T-helper 1 cell treated with Interleukin-12 subunit alpha and Interleukin-12 subunit beta and Interleukin-4 antibody, amounts not matched to agents 30 ng/mL and 1 ng/mL, for 36 hours (primary cell): ENCODE measurements at regions not wholly inside any gene's neighbourhood (a gene's known extent, or its start where the extent isn't known, plus 50 kb on each side); places are given as distances from the start of the nearest gene placed in this dataset.
"Not testable (repeated sequence)": the region's sequence is repeated elsewhere in the genome, so short reads cannot be mapped to it uniquely, and the experiment has no call there.

Source experiments
- intact Hi-C: fragments of 100-400 bp; cut with micrococcal nuclease; formaldehyde crosslinking; loops from one replicate; pipeline ENCODE4 v1.15.1; 2024

DNA sequence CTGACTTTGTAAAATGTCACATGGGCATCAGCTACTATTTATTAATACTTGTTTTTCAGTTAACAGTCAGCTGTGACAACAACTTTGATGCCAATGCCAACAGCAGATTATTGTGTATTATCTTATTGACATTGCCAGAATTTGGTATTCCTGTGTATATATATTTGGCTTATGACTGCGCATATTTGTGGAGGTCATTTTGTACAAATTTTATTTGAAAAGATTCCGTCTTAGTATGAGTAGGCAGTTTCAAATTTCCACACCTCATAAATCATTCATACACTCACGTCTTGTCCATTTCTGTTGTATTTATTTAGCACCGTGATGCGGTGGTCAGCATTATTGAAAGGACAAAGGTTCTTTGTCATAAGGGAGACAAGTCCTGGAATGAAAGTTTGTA lies 558.2 kb upstream of the NDST4 start:
- intact Hi-C loops, result no loop called here

- intact Hi-C loops, result no loop called here
Measured at GRCh38 chr4:115670930-115671329, 557.5 kb upstream of the NDST4 start.

GRCh38 chr4:115668396-115668795 lies 555.0 kb upstream of the NDST4 start:
- intact Hi-C loops, result no loop called here

DNA sequence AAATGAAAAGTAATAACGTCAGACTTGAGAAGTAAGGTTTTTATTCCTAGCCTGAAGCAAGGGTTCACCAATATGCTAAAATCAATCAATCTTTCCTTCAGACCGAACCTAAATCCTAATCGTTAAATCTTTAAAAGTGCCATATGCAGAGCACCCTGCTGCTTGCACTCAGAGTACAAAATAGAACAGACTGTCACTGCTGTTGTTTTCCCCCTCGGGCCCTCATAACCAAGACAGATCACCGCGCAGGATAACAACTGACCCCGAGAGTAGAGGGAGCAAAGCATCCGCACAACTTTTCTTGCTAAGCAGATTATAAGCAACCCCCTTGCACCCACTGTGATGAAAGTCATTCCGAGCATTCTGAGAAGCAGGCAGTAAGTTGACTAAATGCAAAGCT lies 550.9 kb upstream of the NDST4 start:
- intact Hi-C loops, result no loop called here

DNA sequence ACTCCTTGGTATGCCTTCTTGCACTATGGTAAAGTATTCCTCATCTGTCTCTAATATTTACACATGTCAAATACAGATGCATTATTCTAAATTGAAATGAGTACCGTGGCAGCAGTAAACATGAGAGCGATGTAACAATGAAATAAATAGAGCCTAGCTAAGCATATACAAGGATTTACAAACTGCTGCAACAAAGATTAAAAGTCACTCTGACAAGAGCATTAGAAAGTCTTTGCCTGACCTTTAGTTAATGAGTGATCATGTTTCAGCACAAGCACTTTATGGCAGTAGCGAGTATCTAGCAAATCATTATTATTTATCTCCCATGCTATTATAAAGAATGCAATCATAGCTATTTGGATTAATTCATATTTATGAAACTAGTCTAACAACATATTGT lies 547.0 kb upstream of the NDST4 start:
- intact Hi-C loops, result no loop called here

DNA sequence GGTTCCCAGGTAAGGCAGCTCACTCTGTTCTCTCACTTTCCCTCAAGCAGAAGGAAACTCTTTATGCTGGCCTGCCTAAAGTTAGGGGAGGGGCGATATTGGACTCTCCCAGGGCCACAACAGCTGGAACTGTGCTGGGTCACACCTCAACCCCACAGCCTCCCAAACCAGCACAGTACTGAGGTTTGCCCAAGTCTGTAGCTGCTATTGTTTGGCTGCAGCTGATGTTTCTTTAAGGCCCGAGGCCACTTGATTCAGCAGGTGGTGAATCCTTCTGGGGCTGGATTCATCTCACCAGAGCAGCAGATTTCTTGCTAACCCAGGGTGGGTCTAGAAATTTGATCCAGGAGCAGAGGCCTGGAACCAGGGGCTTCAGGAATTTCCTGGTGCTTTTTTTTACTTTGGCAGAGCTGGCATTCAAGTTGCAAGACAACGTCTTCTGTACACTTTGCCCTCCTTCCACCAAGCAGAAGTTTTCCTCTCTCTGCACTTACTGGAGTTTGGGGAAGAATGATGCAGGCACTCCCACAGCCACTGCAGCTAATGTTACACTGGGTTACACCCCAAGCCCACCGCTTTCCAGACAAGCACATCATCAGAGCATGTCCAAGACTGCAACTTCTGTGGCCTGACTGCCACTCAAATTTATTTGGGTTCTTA lies 544.7 kb upstream of the NDST4 start:
- intact Hi-C loops, result no loop called here

DNA sequence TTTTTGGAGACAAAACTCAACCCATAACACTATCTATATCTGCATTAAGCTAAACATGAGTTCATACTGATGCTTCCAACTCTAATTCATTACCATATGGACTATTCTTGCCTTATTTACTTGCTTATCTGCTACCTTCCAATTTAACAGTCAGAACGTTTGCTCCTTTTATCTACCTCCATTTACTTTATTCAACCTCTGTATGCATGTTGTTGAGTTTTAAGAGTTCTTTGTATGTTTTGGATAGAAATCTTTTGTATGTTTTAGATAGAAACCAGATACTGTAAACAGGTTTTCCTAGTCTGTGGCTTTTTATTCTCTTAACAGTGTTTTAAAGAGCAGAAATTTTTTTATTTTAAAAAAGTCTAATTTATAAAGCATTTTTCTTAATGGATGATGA lies 542.2 kb upstream of the NDST4 start:
- intact Hi-C loops, result no loop called here

- intact Hi-C loops, result no loop called here
Measured at GRCh38 chr4:115648786-115649185, 535.4 kb upstream of the NDST4 start.

DNA sequence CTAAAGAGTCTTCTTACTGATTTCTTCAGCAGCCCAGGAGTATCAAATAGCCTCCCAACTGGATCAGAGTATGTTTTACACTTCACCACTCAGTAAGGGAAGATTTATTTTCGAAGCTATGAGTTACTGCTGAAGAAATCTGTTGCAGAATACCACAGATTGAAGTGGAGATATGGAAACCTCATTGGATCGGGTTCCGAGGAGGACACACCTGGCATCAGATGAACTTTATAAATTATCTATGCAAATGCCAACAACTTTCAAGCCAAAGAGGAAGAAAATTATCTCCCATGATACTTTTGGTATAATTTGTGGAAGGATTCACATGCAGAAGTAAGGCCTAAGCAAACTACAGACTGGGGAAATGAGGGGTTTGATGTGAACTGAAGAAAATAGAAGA lies 515.9 kb upstream of the NDST4 start:
- intact Hi-C loops, result no loop called here

DNA sequence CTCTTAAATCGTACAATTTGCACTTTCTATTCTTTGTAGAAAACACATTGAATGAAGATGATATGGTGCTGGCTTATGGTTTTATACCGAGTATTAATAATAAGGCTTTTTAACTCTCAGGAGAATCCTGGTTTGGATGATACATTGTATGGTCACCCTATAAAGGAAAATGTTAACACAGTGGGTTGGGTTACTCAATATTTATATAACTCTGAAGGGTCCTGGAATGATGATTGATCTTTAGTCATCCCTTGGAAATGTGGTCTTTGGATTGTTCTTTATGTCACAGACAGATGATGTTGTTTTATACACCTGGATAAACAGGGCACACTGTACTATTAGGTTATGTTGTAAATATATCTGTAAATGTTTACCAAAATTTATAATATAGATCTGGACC lies 496.2 kb upstream of the NDST4 start:
- intact Hi-C loops, result no loop called here

- intact Hi-C loops, result no loop called here
Measured at GRCh38 chr4:115607311-115607710, 493.9 kb upstream of the NDST4 start.

DNA sequence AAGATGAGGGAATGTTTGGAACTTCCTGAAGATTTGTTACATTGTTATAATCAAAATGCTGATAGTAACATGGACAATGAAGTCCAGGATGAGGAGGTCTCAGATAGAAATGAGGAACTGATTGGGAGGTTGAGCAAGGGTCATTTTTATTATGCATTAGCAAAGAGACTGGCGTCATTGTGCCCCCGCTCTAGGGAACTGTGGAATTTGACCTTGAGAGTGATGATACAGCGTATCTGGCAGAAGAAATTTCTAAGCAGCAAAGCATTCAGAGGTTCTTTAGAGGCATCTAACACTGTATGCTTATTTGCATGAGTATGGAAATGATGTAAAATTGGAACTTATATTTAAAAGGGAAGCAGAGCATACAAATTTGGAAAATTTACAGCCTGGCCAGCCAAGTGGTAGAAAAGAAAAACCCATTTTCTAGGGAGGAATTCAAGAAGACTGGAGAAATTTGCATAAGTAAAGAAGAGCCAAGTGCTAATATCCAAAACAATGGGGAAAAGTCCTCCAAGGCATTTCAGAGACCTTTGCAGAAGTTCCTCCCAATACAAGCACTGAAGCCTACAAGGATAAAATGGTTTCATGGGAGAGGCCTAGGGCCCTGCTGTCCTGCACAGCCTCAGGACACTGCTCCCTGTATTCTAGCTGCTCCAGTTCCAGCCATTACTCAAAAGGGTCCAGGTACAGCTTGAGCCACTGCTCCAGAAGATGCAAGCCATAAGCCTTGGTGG lies 483.0 kb upstream of the NDST4 start:
- intact Hi-C loops, result no loop called here

DNA sequence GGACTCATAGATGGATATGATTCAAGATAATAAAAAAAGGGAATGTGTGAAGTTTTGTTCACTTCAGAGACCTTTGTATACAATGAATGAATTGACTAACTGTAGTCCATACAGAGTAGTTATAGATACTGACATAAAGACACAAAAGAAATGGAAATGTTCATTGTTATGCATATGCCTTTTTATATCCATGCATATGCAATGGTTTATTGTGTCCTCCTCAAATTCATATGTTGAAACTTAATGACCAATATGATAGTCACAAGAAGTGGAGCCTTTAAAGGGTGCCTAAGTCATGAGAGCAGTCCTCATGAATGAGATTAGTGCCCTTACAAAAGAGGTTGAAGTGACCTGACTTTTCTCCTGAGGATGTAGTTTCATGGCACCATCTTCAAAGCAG lies 467.5 kb upstream of the NDST4 start:
- intact Hi-C loops, result no loop called here

DNA sequence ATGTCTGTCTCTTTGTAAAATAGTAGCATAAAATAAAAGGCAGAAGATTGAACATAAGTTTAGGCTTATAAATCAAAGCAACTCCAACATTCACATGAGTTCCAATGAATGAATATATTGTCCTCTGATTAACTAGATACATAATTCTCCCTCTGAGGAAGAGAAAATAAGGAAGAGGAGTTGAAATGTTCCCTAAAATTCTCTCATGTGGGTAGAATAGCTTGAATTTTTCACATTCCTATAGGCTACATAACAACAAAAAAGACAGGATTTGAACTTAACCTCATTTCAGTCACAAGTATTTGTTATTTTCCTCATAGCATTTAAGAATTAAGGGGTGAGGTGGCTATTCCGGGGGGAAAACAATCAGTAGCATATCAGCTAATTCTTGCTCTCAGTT lies 462.4 kb upstream of the NDST4 start:
- intact Hi-C loops, result no loop called here

DNA sequence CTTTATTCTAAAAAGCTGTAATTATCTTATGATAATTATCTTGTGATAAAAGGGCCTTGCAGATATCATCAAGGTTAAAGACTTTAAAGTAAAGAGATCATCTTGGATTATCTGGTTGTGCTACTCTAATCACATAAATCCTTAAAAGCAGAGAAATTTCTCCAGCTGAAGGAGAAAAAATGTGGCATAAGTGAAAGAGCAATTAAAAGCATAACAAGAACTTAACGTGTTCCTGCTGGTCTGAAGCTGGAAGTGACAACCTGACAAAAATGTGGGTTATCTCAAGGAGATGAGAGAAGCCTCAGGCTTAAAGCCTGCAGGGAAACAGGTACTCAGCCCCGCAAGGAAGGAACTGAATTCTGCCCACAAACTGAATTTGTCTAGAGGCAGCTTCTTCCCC lies 449.1 kb upstream of the NDST4 start:
- intact Hi-C loops, result no loop called here

- intact Hi-C loops, result no loop called here
Measured at GRCh38 chr4:115548123-115548522, 434.7 kb upstream of the NDST4 start.

DNA sequence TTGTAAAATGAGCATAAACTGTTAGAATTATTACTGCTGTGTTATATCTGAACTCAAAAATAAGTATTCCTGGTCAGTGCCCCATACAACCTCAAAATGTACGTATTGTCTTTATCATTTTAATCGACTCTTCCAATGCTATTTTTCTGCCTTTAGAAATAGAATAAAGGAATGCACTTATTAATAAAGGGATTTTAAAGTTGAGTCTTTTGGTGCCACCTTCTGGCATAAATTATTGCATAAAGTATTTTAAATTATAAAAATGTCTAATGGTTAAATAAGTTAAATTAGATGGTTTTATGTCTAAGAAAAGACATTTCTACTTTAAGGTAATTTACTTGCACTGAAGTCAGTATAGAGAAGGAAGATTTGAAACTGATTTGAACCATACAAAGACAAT lies 424.0 kb upstream of the NDST4 start:
- intact Hi-C loops, result loop anchor here (1.0 to 5.0 kb wide), 2 partner anchors 303 to 445 kb away; no protein-coding TSS in a partner anchor

DNA sequence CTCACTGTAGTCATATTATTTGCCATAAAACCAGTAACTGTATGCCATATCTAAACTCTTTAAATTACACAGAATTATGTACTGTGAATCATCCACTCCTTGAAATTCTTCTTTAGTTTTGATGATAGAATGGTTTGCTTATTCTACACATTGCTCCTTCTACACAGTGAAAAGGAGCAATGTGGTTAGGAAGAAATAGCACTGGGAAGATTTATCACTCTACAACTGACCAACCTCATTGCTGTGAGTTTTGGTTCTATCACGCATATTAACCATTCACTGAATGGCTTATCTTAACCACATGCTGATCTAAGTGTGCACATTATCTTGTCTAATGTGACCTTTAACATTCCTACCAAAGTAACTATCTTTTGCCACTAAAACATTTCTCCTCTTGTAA lies 415.7 kb upstream of the NDST4 start:
- intact Hi-C loops, result no loop called here

DNA sequence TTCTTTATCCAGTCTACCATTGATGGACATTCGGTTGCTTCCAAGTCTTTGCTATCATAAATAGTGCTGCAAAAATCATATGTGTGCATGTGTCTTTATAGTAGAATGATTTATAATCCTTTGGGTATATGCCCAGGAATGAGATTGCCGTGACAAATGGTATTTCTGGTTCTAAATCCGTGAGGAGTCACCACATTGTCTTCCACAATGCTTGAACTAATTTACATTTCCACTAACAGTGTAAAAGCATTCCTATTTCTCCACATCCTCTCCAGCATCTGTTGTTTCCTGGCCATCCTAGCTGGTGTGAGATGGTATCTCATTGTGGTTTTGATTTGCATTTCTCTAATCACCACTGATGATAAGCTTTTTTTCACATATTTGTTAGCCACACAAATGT lies 406.1 kb upstream of the NDST4 start:
- intact Hi-C loops, result not testable (repeated sequence)

GRCh38 chr4:115515772-115516171 lies 402.4 kb upstream of the NDST4 start:
- intact Hi-C loops, result no loop called here

DNA sequence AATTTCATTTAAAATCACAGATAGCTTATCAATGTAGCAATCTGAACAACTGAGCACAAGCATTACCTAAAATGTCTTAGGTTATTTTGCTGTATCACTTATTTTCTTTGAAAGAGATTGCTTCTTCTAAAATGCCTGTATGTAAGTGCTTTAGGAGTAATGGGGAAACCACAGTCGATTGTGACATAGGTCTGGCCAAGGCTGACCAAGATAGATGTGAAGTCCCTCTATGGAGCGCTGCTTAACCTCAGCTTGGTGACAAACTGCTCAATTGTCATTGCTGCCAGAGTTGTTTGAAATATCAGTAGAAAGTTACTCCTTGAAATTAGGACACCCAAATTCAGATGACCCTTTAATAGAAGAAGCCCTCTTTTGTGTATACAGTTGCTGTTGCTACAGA lies 401.9 kb upstream of the NDST4 start:
- intact Hi-C loops, result no loop called here

GRCh38 chr4:115514675-115515074 lies 401.3 kb upstream of the NDST4 start:
- intact Hi-C loops, result no loop called here

GRCh38 chr4:115505326-115505725 lies 391.9 kb upstream of the NDST4 start:
- intact Hi-C loops, result no loop called here
